GM12891 (cell line): ENCODE measurements at regions not wholly inside any gene's neighbourhood (a gene's known extent, or its start where the extent isn't known, plus 50 kb on each side); places are given as distances from the start of the nearest gene placed in this dataset.
"Not testable (repeated sequence)": the region's sequence is repeated elsewhere in the genome, so short reads cannot be mapped to it uniquely, and the experiment has no call there.

Experiments
- PAX5 ChIP-seq: IDR thresholded peaks from 2 replicates; pipeline ENCODE4 v1.6.1; 2011; ENCODE audit warnings: low read length, moderate library complexity, mild to moderate bottlenecking; ENCODE audit not compliant: insufficient read depth, severe bottlenecking
- POLR2A ChIP-seq: IDR thresholded peaks from 2 replicates; pipeline ENCODE4 v1.6.1; 2011; ENCODE audit warnings: low read depth, low read length, control low read depth
- POLR2AphosphoS5 ChIP-seq: IDR thresholded peaks from 2 replicates; pipeline ENCODE4 v1.6.1; 2011; ENCODE audit warnings: low read depth, low read length, control low read depth
- POU2F2 ChIP-seq: IDR thresholded peaks from 2 replicates; pipeline ENCODE4 v1.6.1; 2011; ENCODE audit warnings: low read depth, mild to moderate bottlenecking, control low read depth, low read length, moderate library complexity
- SPI1 ChIP-seq: IDR thresholded peaks from 2 replicates; pipeline ENCODE4 v1.6.1; 2011; ENCODE audit warnings: low read depth, low read length, control low read depth
- TAF1 ChIP-seq: IDR thresholded peaks from 2 replicates; pipeline ENCODE4 v1.6.1; 2011; ENCODE audit warnings: low read depth, low read length, control low read depth

DNA sequence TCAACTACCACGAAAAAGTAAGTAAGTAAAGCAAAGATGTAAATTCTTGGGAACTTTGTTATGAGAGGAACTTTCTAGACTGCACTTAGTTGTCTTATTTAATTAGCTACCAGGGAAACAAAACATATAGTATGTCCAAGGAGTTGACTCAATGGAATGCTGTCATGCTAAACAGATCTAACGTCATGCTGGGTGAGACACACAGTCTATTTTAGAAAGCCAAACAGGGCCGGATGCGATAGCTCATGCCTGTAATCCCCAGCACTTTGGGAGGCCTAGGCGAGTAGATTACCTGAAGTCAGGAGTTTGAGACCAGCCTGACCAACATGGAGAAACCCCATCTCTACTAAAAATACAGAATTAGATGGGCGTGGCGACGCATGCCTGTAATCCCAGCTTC lies 146.4 kb downstream of the NPIPA8 start:
- not testable (repeated sequence) for TF ChIP-seq POLR2A, POLR2AphosphoS5, TAF1, POU2F2, PAX5, SPI1
